RWPE2 (cell line): ENCODE measurements at regions not wholly inside any gene's neighbourhood (a gene's known extent, or its start where the extent isn't known, plus 50 kb on each side); places are given as distances from the start of the nearest gene placed in this dataset.

Source experiments
- ATAC-seq: fragments of 200-7000 bp; cut with Tn5 transposase; 3 replicates; pipeline ENCODE4 v1.9.1; 2021; ENCODE audit warnings: low read depth
- DNase-seq: peaks from one replicate; pipeline ENCODE4 v3.0.0-alpha.2; 2020; ENCODE audit warnings: low spot score
- H3K27ac ChIP-seq: fragments of 450-650 bp; 2 replicates; pipeline ENCODE4 v1.5.1; 2017; ENCODE audit warnings: mild to moderate bottlenecking; ENCODE audit not compliant: poor library complexity, severe bottlenecking
- H3K27me3 ChIP-seq: fragments of 250-450 bp; sonication (Bioruptor Pico); 2 replicates; pipeline ENCODE4 v1.5.1; 2021; ENCODE audit warnings: mild to moderate bottlenecking, moderate library complexity; ENCODE audit not compliant: insufficient read depth, poor library complexity, severe bottlenecking
- H3K36me3 ChIP-seq: fragments of 250-450 bp; sonication (Bioruptor Pico); 2 replicates; pipeline ENCODE4 v1.5.1; 2020; ENCODE audit warnings: low read depth, mild to moderate bottlenecking, moderate library complexity
- H3K4me1 ChIP-seq: fragments of 250-450 bp; sonication (Bioruptor Pico); 2 replicates; pipeline ENCODE4 v1.5.1; 2021; ENCODE audit warnings: mild to moderate bottlenecking, moderate library complexity; ENCODE audit not compliant: insufficient read depth, poor library complexity, severe bottlenecking
- H3K4me3 ChIP-seq: fragments of 250-450 bp; sonication (Bioruptor Pico); 2 replicates; pipeline ENCODE4 v1.5.1; 2021; ENCODE audit warnings: mild to moderate bottlenecking, moderate library complexity; ENCODE audit not compliant: severe bottlenecking
- H3K9me3 ChIP-seq: fragments of 250-450 bp; sonication (Bioruptor Pico); 2 replicates; pipeline ENCODE4 v1.5.1; 2021; ENCODE audit warnings: mild to moderate bottlenecking, moderate library complexity; ENCODE audit not compliant: severe bottlenecking
- TF ChIP-seq, protein P1 (sequence below): fragments of 450-650 bp; IDR thresholded peaks from one replicate; pipeline ENCODE4 v1.5.1; 2017; ENCODE audit warnings: mild to moderate bottlenecking, moderate library complexity; ENCODE audit not compliant: poor library complexity, severe bottlenecking

DNA sequence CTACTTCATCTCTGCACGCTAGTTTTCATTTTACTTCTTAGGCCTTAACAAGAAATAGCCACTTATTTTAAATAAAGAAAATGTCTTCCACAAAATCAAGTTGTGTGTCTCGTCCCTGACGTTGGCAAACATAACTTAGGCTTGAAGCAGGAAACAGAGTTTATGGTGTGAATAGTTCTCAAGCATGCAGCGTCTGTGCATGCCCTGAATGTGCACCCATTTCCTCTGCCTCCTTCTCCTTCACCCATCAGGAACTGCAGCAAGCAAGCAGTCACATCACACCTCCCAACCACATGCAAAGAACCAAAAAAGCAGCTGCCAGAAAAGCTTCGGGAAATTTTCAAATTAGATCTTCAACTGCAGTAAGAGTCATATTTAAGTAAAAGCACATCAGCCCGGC is 424.0 kb upstream of the IRX4 start:
- H3K4me1 ChIP-seq, result no peaks in the 10 kb centered on the region
- ATAC-seq (no peak), DNase-seq (no peak)
- TF ChIP-seq, protein P1, sequence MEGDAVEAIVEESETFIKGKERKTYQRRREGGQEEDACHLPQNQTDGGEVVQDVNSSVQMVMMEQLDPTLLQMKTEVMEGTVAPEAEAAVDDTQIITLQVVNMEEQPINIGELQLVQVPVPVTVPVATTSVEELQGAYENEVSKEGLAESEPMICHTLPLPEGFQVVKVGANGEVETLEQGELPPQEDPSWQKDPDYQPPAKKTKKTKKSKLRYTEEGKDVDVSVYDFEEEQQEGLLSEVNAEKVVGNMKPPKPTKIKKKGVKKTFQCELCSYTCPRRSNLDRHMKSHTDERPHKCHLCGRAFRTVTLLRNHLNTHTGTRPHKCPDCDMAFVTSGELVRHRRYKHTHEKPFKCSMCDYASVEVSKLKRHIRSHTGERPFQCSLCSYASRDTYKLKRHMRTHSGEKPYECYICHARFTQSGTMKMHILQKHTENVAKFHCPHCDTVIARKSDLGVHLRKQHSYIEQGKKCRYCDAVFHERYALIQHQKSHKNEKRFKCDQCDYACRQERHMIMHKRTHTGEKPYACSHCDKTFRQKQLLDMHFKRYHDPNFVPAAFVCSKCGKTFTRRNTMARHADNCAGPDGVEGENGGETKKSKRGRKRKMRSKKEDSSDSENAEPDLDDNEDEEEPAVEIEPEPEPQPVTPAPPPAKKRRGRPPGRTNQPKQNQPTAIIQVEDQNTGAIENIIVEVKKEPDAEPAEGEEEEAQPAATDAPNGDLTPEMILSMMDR, result no peak
- H3K9me3 ChIP-seq, result no peaks in the 10 kb centered on the region
- H3K4me3 ChIP-seq, result no peak overlapping the region
- no peaks in the 10 kb centered on the region for H3K36me3 ChIP-seq
- peaks cover 5% of the 10 kb centered on the region for H3K27me3 ChIP-seq
- no peak overlapping the region for H3K27ac ChIP-seq

DNA sequence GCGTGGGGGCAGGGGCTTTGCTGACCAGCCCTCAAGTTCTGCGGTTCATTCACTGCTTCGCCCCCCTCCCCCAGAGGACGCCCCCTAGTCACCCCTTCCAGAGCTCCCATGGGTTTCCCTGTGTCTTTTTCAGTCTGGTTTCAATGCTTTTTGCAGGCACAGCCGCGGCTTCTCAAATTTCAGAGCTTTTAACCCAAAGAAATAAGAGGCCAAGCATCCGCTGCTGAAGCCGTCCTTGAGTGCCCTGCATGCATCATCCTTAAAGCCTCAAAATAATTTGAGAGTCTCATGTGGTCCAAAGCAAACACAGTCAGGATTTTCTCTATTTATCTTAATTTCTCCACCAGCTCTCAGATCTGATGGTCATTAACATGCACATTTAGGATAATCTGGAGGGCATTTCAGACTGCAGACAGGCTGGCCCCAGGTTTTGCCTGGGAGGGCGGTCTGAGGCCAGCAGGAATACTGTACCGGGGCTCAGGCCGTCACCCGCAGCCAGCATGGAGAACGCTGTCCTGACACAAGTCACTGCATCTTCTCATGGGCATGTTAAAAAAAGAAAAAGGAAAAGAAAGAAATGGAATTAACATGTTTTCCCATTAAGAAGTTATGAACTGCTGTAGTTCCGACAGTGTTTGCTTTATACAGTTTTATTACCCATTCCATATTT is 420.8 kb upstream of the IRX4 start:
- no peaks in the 10 kb centered on the region for H3K9me3 ChIP-seq
- H3K36me3 ChIP-seq, result no peaks in the 10 kb centered on the region
- no peak overlapping the region for H3K27ac ChIP-seq
- H3K4me1 ChIP-seq, result no peaks in the 10 kb centered on the region
- ATAC-seq (no peak), DNase-seq (no peak)
- peaks cover 5% of the 10 kb centered on the region for H3K27me3 ChIP-seq
- TF ChIP-seq, protein P1, result no peak
- H3K4me3 ChIP-seq, result no peak overlapping the region

DNA sequence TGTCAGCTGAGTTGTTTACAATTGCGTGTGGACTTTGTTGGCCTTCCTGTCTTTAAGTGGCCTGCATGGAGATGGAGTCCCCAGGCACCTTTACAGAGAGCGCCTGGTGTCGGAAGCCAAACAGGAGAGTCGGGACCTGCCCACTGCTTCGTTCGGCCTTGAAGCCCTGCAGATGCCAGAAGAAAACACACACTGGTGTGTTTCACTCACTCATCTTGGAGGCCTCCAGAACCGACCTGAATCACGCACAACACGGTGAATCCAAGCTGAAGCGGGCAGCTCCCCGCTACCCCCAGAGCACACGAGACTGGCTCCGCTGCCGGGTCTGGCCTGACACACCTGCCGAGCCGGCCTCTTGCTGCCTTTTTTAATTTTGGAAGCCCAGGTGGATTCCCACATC is 419.4 kb upstream of the IRX4 start:
- no peak for DNase-seq

DNA sequence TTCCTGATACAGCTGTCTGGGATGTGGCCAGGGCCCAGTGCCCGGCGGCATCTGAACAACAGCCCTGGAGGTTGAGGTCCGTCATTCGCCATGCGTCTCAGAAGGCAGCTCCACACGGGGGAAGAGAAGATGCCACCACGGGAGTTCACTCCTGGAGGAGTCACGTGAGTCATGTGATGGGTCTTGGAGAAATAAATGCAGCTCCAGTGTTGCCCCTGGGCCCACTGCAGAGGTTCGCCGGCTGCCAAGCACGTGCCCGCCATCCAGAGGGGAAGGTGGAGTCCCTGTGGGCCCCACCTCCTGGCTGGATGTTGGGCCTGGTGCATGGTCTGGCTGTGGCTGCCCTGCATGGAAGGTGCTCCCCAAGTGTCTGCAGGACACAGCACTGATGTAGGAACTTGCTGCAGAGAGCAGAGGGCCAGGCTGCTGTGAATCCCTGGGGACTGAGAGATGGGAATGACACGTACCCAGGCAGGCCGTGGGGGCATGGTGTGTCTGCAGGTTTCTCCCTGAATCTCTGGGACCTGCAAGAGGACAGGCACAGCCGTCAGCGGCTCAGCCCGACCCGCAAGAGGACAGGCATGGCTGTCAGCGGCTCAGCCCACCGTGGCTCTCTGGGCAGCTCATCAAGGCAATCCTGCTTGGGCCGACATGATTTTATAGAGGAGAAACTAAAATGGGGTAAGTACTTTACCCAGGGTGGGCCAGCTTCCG is 418.3 kb upstream of the IRX4 start:
- TF ChIP-seq, protein P1, result no peak
- H3K27me3 ChIP-seq, result peaks cover 5% of the 10 kb centered on the region

More for the DNA sequence above, 419.4 kb upstream of the IRX4 start:
- H3K9me3 ChIP-seq, result peaks cover 2% of the 10 kb centered on the region
- peaks cover 5% of the 10 kb centered on the region for H3K27me3 ChIP-seq
- no peak overlapping the region for H3K27ac ChIP-seq
- no peak for ATAC-seq
- no peaks in the 10 kb centered on the region for H3K4me1 ChIP-seq
- no peak overlapping the region for H3K4me3 ChIP-seq
- H3K36me3 ChIP-seq, result no peaks in the 10 kb centered on the region
- TF ChIP-seq, protein P1, result no peak

GRCh38 chr5:2300421-2300820 is 417.7 kb upstream of the IRX4 start:
- TF ChIP-seq, protein P1, result no peak
- Histone ChIP-seq H3K4me1 (no peaks in the 10 kb centered on the region), H3K27ac (no peak overlapping the region), H3K9me3 (peaks cover 2% of the 10 kb centered on the region), H3K4me3 (no peak overlapping the region), H3K27me3 (peaks cover 5% of the 10 kb centered on the region), H3K36me3 (no peaks in the 10 kb centered on the region)
- DNase-seq (no peak), ATAC-seq (no peak)

More for the DNA sequence above, 418.3 kb upstream of the IRX4 start:
- Histone ChIP-seq H3K4me1 (no peaks in the 10 kb centered on the region), H3K36me3 (no peaks in the 10 kb centered on the region), H3K27ac (no peak overlapping the region), H3K9me3 (peaks cover 2% of the 10 kb centered on the region), H3K4me3 (no peak overlapping the region)
- DNase-seq (no peak), ATAC-seq (no peak)
